ENCODE measurements at regions not wholly inside any gene's neighbourhood (a gene's known extent, or its start where the extent isn't known, plus 50 kb on each side); places are given as distances from the start of the nearest gene placed in this dataset.

GRCh38 chr6:54028170-54028569 is 83.1 kb upstream of the MLIP start:
- Histone ChIP-seq H3K79me2 (ENCODE audit: insufficient read depth, low read length) (no peaks in the 10 kb centered on the region), H3K9me2 (replicated peaks; ENCODE audit: insufficient read depth, low read length) (no peaks in the 10 kb centered on the region), H3K9ac (ENCODE audit: low read length) (no peak overlapping the region), H3K36me3 (ENCODE audit: low read length) (no peaks in the 10 kb centered on the region), H3K27me3 (ENCODE audit: low read length) (no peaks in the 10 kb centered on the region), H3K4me3 (ENCODE audit: insufficient read depth, low read length, poor library complexity, severe bottlenecking) (no peak overlapping the region), H2AFZ (ENCODE audit: low read depth, low read length, severe bottlenecking) (no peak overlapping the region), H3K27ac (ENCODE audit: low read depth, low read length) (no peak overlapping the region), H3K4me2 (ENCODE audit: low read depth, low read length, poor library complexity, severe bottlenecking) (no peak overlapping the region), H4K20me1 (ENCODE audit: low read depth, low read length) (no peaks in the 10 kb centered on the region), H3F3A (ENCODE audit: insufficient read depth) (no peaks in the 10 kb centered on the region), H3K9me3 (ENCODE audit: insufficient read depth, low read length) (no peaks in the 10 kb centered on the region)
- TF ChIP-seq EZH2phosphoT487 (conservative IDR thresholded peaks at IDR 0.05; ENCODE audit: low read length) (no peak), CTCF (IDR thresholded peaks at IDR 0.05; ENCODE audit: insufficient read depth, low read length, poor library complexity, severe bottlenecking) (no peak)

GRCh38 chr6:54029187-54029586 is 82.1 kb upstream of the MLIP start:
- no peak overlapping the region for H3K4me3 ChIP-seq (ENCODE audit: insufficient read depth, low read length, poor library complexity, severe bottlenecking)
- H2AFZ ChIP-seq (ENCODE audit: low read depth, low read length, severe bottlenecking) = no peak overlapping the region
- no peak overlapping the region for H3K4me2 ChIP-seq (ENCODE audit: low read depth, low read length, poor library complexity, severe bottlenecking)
- no peaks in the 10 kb centered on the region for H3K27me3 ChIP-seq (ENCODE audit: low read length)
- H4K20me1 ChIP-seq (ENCODE audit: low read depth, low read length) = no peaks in the 10 kb centered on the region
- no peaks in the 10 kb centered on the region for H3K9me3 ChIP-seq (ENCODE audit: insufficient read depth, low read length)
- H3K36me3 ChIP-seq (ENCODE audit: low read length) = no peaks in the 10 kb centered on the region
- no peak overlapping the region for H3K27ac ChIP-seq (ENCODE audit: low read depth, low read length)
- H3K9ac ChIP-seq (ENCODE audit: low read length) = no peak overlapping the region
- no peaks in the 10 kb centered on the region for H3F3A ChIP-seq (ENCODE audit: insufficient read depth)
- TF ChIP-seq EZH2phosphoT487 (conservative IDR thresholded peaks at IDR 0.05; ENCODE audit: low read length) (no peak), CTCF (IDR thresholded peaks at IDR 0.05; ENCODE audit: insufficient read depth, low read length, poor library complexity, severe bottlenecking) (no peak)
- no peaks in the 10 kb centered on the region for H3K79me2 ChIP-seq (ENCODE audit: insufficient read depth, low read length)
- H3K9me2 ChIP-seq (replicated peaks; ENCODE audit: insufficient read depth, low read length) = no peaks in the 10 kb centered on the region

- Histone ChIP-seq H3K9me3 (ENCODE audit: insufficient read depth, low read length) (no peaks in the 10 kb centered on the region), H4K20me1 (ENCODE audit: low read depth, low read length) (no peaks in the 10 kb centered on the region), H3K36me3 (ENCODE audit: low read length) (no peaks in the 10 kb centered on the region), H3K9me2 (replicated peaks; ENCODE audit: insufficient read depth, low read length) (no peaks in the 10 kb centered on the region), H3K27me3 (ENCODE audit: low read length) (no peaks in the 10 kb centered on the region), H3K9ac (ENCODE audit: low read length) (no peak overlapping the region), H3K27ac (ENCODE audit: low read depth, low read length) (no peak overlapping the region), H2AFZ (ENCODE audit: low read depth, low read length, severe bottlenecking) (no peak overlapping the region), H3K4me3 (ENCODE audit: insufficient read depth, low read length, poor library complexity, severe bottlenecking) (no peak overlapping the region), H3F3A (ENCODE audit: insufficient read depth) (no peaks in the 10 kb centered on the region), H3K4me2 (ENCODE audit: low read depth, low read length, poor library complexity, severe bottlenecking) (no peak overlapping the region), H3K79me2 (ENCODE audit: insufficient read depth, low read length) (no peaks in the 10 kb centered on the region)
- TF ChIP-seq CTCF (IDR thresholded peaks at IDR 0.05; ENCODE audit: insufficient read depth, low read length, poor library complexity, severe bottlenecking) (no peak), EZH2phosphoT487 (conservative IDR thresholded peaks at IDR 0.05; ENCODE audit: low read length) (no peak)
These were observed 80.1 kb upstream of the MLIP start for GRCh38 chr6:54031169-54031568.
